T-cell (primary cell): ENCODE measurements at regions not wholly inside any gene's neighbourhood (a gene's known extent, or its start where the extent isn't known, plus 50 kb on each side); places are given as distances from the start of the nearest gene placed in this dataset.

Source experiments
- ATAC-seq, 4 experiments: fragments of 200-7000 bp in 3 of 4; fragments of 150-1000 bp in 1 of 4; cut with Tn5 transposase; replicated peaks in 1 of 4; 1 replicate in 3 of 4; 2 replicates in 1 of 4; pipeline ENCODE4 v1.10.0; 2021; ENCODE audit warnings: moderate library complexity in 3 of 4, mild to moderate bottlenecking in 2 of 4, moderate number of reproducible peaks in 1 of 4
- CTCF ChIA-PET, 2 donors: fragments of 300-600 bp; sonication (Branson Sonifier 250); formaldehyde crosslinking; loops; one replicate each; lab custom pipeline; 2022; ENCODE audit warnings: antibody characterized with exemption in 2 of 2; lab: Charles Lee
- POLR2A ChIA-PET, 2 donors: fragments of 300-600 bp; sonication (Branson Sonifier 250); formaldehyde crosslinking; loops; one replicate each; lab custom pipeline; 2022; ENCODE audit warnings: antibody characterized with exemption in 2 of 2; lab: Charles Lee
- DNase-seq, 35 experiments: peaks; one replicate each; pipeline versions ENCODE4 v3.0.0 to v3.0.0-alpha.2; 2013 to 2023
- H3K27ac ChIP-seq: one replicate; pipeline ENCODE4 v1.5.1; 2013; ENCODE audit warnings: low read length
- H3K27me3 ChIP-seq, 2 experiments: replicated peaks in 1 of 2; 1 replicate in 1 of 2; 2 replicates in 1 of 2; pipeline versions ENCODE4 v1.6.1 to v1.7.0; 2013; ENCODE audit warnings: low read length in 1 of 2, mixed read lengths in 1 of 2; ENCODE audit not compliant: control insufficient read depth in 2 of 2, insufficient read depth in 2 of 2; ENCODE audit errors: extremely low read depth in 1 of 2
- H3K36me3 ChIP-seq, 2 donors: 1 replicate in 1 of 2; 2 replicates in 1 of 2; pipeline versions ENCODE4 v1.6.1 to v1.7.0; 2013; ENCODE audit warnings: low read length in 1 of 2; ENCODE audit not compliant: control insufficient read depth in 2 of 2, insufficient read depth in 1 of 2; ENCODE audit errors: extremely low read depth in 1 of 2
- H3K4me1 ChIP-seq, 2 experiments: 1 replicate in 1 of 2; 2 replicates in 1 of 2; pipeline versions ENCODE4 v1.6.1 to v1.7.0; 2013; ENCODE audit warnings: low read length in 2 of 2, mixed read lengths in 1 of 2; ENCODE audit not compliant: insufficient read depth in 2 of 2, control insufficient read depth in 1 of 2; ENCODE audit errors: extremely low read depth in 1 of 2
- H3K4me3 ChIP-seq, 2 donors: 1 replicate in 1 of 2; 2 replicates in 1 of 2; pipeline versions ENCODE4 v1.5.1 to v1.7.0; 2013; ENCODE audit warnings: mild to moderate bottlenecking in 2 of 2, low read length in 1 of 2, moderate library complexity in 1 of 2; ENCODE audit not compliant: control insufficient read depth in 1 of 2; ENCODE audit errors: extremely low read depth in 1 of 2
- H3K9me3 ChIP-seq: 2 replicates; pipeline ENCODE4 v1.7.0; 2013
- H3K27ac Mint-ChIP-seq, 2 donors: one replicate each; pipeline ENCODE4 v1.8.0; 2020 to 2021; ENCODE audit warnings: mild to moderate bottlenecking in 2 of 2, mixed read lengths in 2 of 2
- H3K27me3 Mint-ChIP-seq, 2 donors: one replicate each; pipeline ENCODE4 v1.8.0; 2021 to 2022; ENCODE audit warnings: mixed read lengths in 2 of 2
- H3K36me3 Mint-ChIP-seq: one replicate; pipeline ENCODE4 v1.8.0; 2021; ENCODE audit warnings: mixed read lengths
- H3K4me1 Mint-ChIP-seq, 3 donors: one replicate each; pipeline ENCODE4 v1.8.0; 2020 to 2022; ENCODE audit warnings: mixed read lengths in 3 of 3, mild to moderate bottlenecking in 1 of 3
- H3K4me3 Mint-ChIP-seq, 3 donors: one replicate each; pipeline ENCODE4 v1.8.0; 2020 to 2022; ENCODE audit warnings: mild to moderate bottlenecking in 3 of 3, mixed read lengths in 3 of 3, moderate library complexity in 3 of 3
- H3K9me3 Mint-ChIP-seq, 3 donors: one replicate each; pipeline ENCODE4 v1.8.0; 2020 to 2022; ENCODE audit warnings: mixed read lengths in 3 of 3
- WGBS: methylation state at CpG from one replicate; pipeline ENCODE4 v1.1.5; 2013; ENCODE audit warnings: missing lambda C conversion rate; ENCODE audit not compliant: insufficient coverage; 5-methylcytosine and 5-hydroxymethylcytosine counted together

DNA sequence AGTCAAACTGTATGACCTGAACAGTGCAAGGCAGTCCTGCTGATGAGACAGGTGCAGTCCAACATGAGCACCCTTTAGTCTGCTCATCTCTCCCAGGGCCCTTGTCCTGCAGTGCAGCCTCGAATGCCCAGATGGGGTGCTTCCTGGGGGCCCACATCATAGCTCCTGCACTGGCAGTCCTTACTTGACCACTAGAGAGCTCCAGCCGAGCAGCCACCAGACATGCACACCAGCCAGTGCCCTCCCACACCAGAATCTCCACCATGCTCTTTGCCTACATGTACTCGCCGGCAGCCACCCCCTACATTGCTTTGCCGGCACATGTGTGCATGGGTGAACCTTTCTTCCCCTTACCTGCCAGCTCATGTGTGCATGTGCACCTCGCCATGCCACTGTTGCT is 188.8 kb upstream of the GULP1 start:
- POLR2A ChIA-PET: no interaction called here
- H3K4me3 Mint-ChIP-seq: no peak overlapping the region
- H3K27me3 ChIP-seq: no peaks in the 10 kb centered on the region

DNA sequence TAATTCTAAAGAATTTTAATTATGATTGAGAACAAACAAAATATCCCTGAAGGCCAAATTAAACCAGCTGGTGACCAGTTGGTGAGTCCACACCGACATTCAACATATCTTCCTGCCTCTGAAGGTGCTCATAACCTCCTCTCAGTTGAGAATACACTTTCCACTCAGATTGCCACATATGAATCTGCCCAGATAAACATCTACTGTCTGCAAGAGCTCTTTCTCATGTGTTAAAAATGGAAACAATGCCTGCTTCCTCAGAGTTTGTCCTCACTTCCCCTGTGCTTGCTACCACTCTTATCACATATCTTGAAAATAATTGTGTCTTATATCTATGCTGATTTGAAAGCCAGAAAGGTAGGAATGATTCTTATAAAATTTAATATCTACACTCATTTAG is 177.7 kb upstream of the GULP1 start:
- ChIA-PET POLR2A (no interaction called here), CTCF (no interaction called here)

More for the DNA sequence above, 188.8 kb upstream of the GULP1 start:
- Mint-ChIP-seq H3K27ac (no peak overlapping the region), H3K27me3 (peaks cover 0 to 4% of the 10 kb centered on the region in 2 donors), H3K4me1 (no peaks in the 10 kb centered on the region), H3K9me3 (peaks cover 0 to 7% (median 7%) of the 10 kb centered on the region in 3 donors), H3K36me3 (no peaks in the 10 kb centered on the region)
- DNase-seq (no peak), ATAC-seq (no peak)
- WGBS: 68% methylated on average over 6 of the region's 6 CpGs
- Histone ChIP-seq H3K4me3 (no peak overlapping the region), H3K9me3 (no peaks in the 10 kb centered on the region), H3K4me1 (no peaks in the 10 kb centered on the region), H3K27ac (no peak overlapping the region), H3K36me3 (no peaks in the 10 kb centered on the region)
- CTCF ChIA-PET: no interaction called here

DNA sequence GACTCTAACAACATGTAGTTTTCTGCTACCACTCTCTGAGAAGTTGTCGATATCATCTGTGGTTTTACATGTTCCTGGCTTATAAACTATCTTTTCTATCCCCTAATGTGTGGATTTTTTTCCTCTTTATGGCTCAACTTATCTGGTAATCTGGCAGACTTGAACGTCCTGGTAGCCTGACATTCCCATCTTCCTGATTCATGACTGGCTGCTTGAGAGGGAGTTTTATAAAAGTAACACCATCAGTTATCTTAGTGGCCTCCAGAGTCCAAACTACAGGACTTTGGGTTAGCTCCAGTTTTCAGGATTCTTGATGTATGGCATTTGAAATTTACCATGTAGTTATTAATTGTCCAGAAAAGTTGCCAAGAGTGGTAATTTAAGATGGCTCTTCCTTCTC is 174.0 kb upstream of the GULP1 start:
- H3K9me3 Mint-ChIP-seq: peaks cover 0 to 3% (median 0%) of the 10 kb centered on the region in 3 donors
- Histone ChIP-seq H3K4me3 (no peak overlapping the region), H3K4me1 (no peaks in the 10 kb centered on the region), H3K27ac (no peak overlapping the region), H3K36me3 (no peaks in the 10 kb centered on the region), H3K9me3 (no peaks in the 10 kb centered on the region), H3K27me3 (no peaks in the 10 kb centered on the region)
- no peak for ATAC-seq
- no peak overlapping the region for H3K27ac Mint-ChIP-seq
- ChIA-PET CTCF (no interaction called here), POLR2A (no interaction called here)
- H3K4me1 Mint-ChIP-seq: no peaks in the 10 kb centered on the region
- DNase-seq: no peak
- no CpG with 5 or more reads among the region's 2 CpGs for WGBS
- H3K27me3 Mint-ChIP-seq: no peaks in the 10 kb centered on the region
- H3K4me3 Mint-ChIP-seq: no peak overlapping the region
- no peaks in the 10 kb centered on the region for H3K36me3 Mint-ChIP-seq

More for the DNA sequence above, 177.7 kb upstream of the GULP1 start:
- H3K27me3 Mint-ChIP-seq: no peaks in the 10 kb centered on the region
- H3K4me3 ChIP-seq: no peak overlapping the region
- H3K36me3 ChIP-seq: no peaks in the 10 kb centered on the region
- H3K9me3 ChIP-seq: no peaks in the 10 kb centered on the region
- ATAC-seq (no peak), DNase-seq (no peak)
- H3K36me3 Mint-ChIP-seq: no peaks in the 10 kb centered on the region
- no peak overlapping the region for H3K27ac ChIP-seq
- H3K27me3 ChIP-seq: no peaks in the 10 kb centered on the region
- H3K4me1 ChIP-seq: no peaks in the 10 kb centered on the region
- H3K4me1 Mint-ChIP-seq: no peaks in the 10 kb centered on the region
- peaks cover 0 to 3% (median 0%) of the 10 kb centered on the region in 3 donors for H3K9me3 Mint-ChIP-seq
- WGBS: no CpG with 5 or more reads among the region's 1 CpG
- H3K4me3 Mint-ChIP-seq: no peak overlapping the region
- no peak overlapping the region for H3K27ac Mint-ChIP-seq

DNA sequence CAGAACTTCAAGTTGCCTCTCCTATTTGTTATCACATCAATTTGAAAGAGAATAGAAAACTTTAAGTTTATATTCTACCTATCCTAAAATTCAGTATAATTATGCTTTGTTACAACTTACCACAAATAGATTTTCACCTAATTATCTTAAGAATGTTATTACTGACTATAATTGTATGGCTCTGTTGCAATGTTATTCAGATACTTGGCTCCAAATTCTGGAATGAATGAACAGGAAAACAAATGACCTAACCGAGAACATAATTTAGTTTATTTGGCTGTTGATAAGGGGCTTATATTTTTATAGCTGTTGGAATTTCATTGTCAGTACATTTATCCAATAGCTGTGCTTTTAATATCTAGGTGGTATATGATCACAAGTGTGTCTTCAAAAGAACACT is 173.2 kb upstream of the GULP1 start:
- Mint-ChIP-seq H3K9me3 (peaks cover 0 to 3% (median 0%) of the 10 kb centered on the region in 3 donors), H3K36me3 (no peaks in the 10 kb centered on the region), H3K4me3 (no peak overlapping the region), H3K27me3 (no peaks in the 10 kb centered on the region), H3K27ac (no peak overlapping the region), H3K4me1 (no peaks in the 10 kb centered on the region)
- H3K4me1 ChIP-seq: no peaks in the 10 kb centered on the region
- ChIA-PET CTCF (no interaction called here), POLR2A (no interaction called here)
- no peak for DNase-seq
- no CpG with 5 or more reads among the region's 1 CpG for WGBS
- H3K4me3 ChIP-seq: no peak overlapping the region
- H3K9me3 ChIP-seq: no peaks in the 10 kb centered on the region
- H3K36me3 ChIP-seq: no peaks in the 10 kb centered on the region
- no peak overlapping the region for H3K27ac ChIP-seq
- ATAC-seq: no peak
- H3K27me3 ChIP-seq: no peaks in the 10 kb centered on the region

DNA sequence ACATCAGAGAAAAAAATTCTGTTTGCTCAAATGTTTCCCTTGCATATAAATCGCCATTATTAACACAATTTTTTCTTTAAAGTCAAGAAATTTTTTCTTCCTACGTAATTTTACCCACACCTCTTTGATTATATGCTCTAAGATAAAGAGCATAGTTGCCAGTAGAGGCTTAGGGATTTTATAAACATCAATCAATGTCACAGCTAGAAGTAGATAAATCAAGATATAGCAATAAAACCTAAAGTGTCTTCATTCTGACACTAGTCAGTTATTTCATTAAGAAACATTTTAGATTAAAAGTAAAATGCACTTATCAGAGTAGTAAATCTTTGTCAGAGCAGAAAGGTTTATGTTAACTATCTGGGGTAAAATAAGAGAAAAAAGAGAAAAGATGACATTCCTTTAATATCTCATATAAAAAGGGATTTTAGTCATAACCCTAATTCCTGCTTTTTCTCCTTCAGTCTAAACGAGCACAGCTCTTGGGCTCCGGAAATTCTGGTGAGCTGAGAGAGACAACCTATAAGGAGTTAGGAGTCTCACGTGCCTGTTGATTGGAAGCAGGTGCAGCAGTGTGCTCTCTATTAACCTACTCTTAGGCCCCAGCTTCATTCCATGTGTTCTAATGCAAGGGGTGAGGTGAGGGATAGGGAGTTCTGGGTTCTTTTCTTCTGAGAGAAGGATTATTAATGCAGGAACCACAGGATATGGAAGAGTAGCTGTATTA is 172.4 kb upstream of the GULP1 start:
- no peaks in the 10 kb centered on the region for H3K4me1 Mint-ChIP-seq
- CTCF ChIA-PET: no interaction called here
- H3K36me3 Mint-ChIP-seq: no peaks in the 10 kb centered on the region
- no peaks in the 10 kb centered on the region for H3K27me3 Mint-ChIP-seq
- Histone ChIP-seq H3K9me3 (no peaks in the 10 kb centered on the region), H3K27me3 (no peaks in the 10 kb centered on the region), H3K27ac (no peak overlapping the region), H3K4me1 (no peaks in the 10 kb centered on the region), H3K4me3 (no peak overlapping the region), H3K36me3 (no peaks in the 10 kb centered on the region)
- no peak for ATAC-seq
- H3K27ac Mint-ChIP-seq: no peak overlapping the region
- WGBS: no CpG with 5 or more reads among the region's 5 CpGs
- DNase-seq: no peak
- POLR2A ChIA-PET: no interaction called here
- H3K9me3 Mint-ChIP-seq: no peaks in the 10 kb centered on the region
- no peak overlapping the region for H3K4me3 Mint-ChIP-seq

DNA sequence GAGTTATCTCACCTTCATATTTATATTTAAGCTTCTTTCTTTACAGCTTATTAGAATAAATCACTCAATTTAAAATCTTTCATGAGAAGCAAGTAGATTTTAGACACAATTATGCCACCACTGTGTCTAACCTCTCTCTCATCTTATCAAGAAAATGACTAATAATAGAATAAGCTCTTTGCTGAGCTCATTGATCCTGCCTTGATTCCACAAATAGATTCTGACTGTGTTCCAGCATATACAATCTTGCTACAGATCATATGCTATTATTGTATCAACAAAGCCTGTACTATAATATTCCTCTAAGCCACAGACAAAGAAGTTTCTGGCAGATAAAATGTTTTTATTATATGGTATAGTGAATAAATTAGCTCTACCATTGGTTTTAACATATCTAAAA is 168.7 kb upstream of the GULP1 start:
- Histone ChIP-seq H3K36me3 (no peaks in the 10 kb centered on the region), H3K4me3 (no peak overlapping the region), H3K9me3 (no peaks in the 10 kb centered on the region), H3K4me1 (no peaks in the 10 kb centered on the region), H3K27ac (no peak overlapping the region), H3K27me3 (no peaks in the 10 kb centered on the region)
- CTCF ChIA-PET: no interaction called here
- no peak overlapping the region for H3K4me3 Mint-ChIP-seq
- no peaks in the 10 kb centered on the region for H3K9me3 Mint-ChIP-seq
- no peaks in the 10 kb centered on the region for H3K4me1 Mint-ChIP-seq
- no peaks in the 10 kb centered on the region for H3K36me3 Mint-ChIP-seq
- POLR2A ChIA-PET: no interaction called here
- ATAC-seq: no peak
- no peak overlapping the region for H3K27ac Mint-ChIP-seq
- no peak for DNase-seq
- no peaks in the 10 kb centered on the region for H3K27me3 Mint-ChIP-seq

DNA sequence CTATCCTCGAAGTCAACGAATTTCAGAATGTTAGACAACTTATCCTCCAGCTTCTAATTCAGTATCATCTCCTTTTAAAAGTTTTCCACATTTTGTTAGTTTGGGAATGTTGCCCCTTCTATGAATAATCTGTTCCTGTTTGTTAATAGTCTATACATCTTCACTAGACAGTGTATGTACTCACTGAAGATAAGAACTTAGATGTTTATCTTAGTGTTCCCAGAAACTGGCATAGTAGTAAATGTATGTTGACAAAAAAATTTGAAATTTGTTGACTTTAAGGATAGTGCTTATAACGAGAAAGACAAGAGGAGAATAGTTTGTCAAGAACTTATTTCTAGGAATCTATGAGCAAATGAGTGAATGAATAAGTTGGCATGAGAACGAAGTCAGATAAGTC is 162.0 kb upstream of the GULP1 start:
- Histone ChIP-seq H3K4me1 (no peaks in the 10 kb centered on the region), H3K9me3 (no peaks in the 10 kb centered on the region), H3K36me3 (no peaks in the 10 kb centered on the region), H3K27me3 (no peaks in the 10 kb centered on the region), H3K4me3 (no peak overlapping the region), H3K27ac (no peak overlapping the region)
- POLR2A ChIA-PET: no interaction called here
- DNase-seq (no peak), ATAC-seq (no peak)
- CTCF ChIA-PET: no interaction called here
- Mint-ChIP-seq H3K4me1 (no peaks in the 10 kb centered on the region), H3K27me3 (no peaks in the 10 kb centered on the region), H3K27ac (no peak overlapping the region), H3K36me3 (no peaks in the 10 kb centered on the region), H3K4me3 (no peak overlapping the region), H3K9me3 (peaks cover 0 to 8% (median 3%) of the 10 kb centered on the region in 3 donors)
- no CpG with 5 or more reads among the region's 4 CpGs for WGBS
